ENCODE measurements at regions not wholly inside any gene's neighbourhood (a gene's known extent, or its start where the extent isn't known, plus 50 kb on each side); places are given as distances from the start of the nearest gene placed in this dataset.

GRCh38 chr22:34080433-34080832 is 160.2 kb upstream of the LARGE1 start:
- no peak for TF ChIP-seq CTCF (IDR thresholded peaks at IDR 0.05; ENCODE audit: insufficient read depth, low read length, poor library complexity, severe bottlenecking)
- no peak for TF ChIP-seq EZH2phosphoT487 (conservative IDR thresholded peaks at IDR 0.05; ENCODE audit: low read length)

Data from SU-DHL-6 (cell line).